IMR-90 (cell line): ENCODE measurements at regions not wholly inside any gene's neighbourhood (a gene's known extent, or its start where the extent isn't known, plus 50 kb on each side); places are given as distances from the start of the nearest gene placed in this dataset.
A peak's percentile ranks its signal among the peaks of the same experiment; 100 is the strongest.

Experiments
- ATAC-seq: fragments of 200-7000 bp; cut with Tn5 transposase; 2 replicates; pipeline ENCODE4 v1.9.1; 2020; ENCODE audit warnings: low read depth, mild to moderate bottlenecking, moderate library complexity
- BruUV-seq: library from RNA; stranded (reverse); fragments of 400-500 nt; replicated peaks from 2 replicates; lab custom pipeline; 2021; lab: Mats Ljungman, UMichigan
- CTCF ChIA-PET: fragments of 300-600 bp; formaldehyde crosslinking; extraction: SDS; loops from one replicate; lab custom pipeline; 2021; ENCODE audit warnings: antibody characterized with exemption; lab: Yijun Ruan, JAX
- POLR2A ChIA-PET: fragments of 300-600 bp; sonication (Branson Sonifier 250); formaldehyde crosslinking; loops from one replicate; lab custom pipeline; 2022; ENCODE audit warnings: antibody characterized with exemption; ENCODE audit not compliant: unreplicated experiment; lab: Charles Lee
- DNase-seq: peaks from one replicate; pipeline ENCODE4 v3.0.0; 2013
- H2AFZ ChIP-seq: replicated peaks from 2 replicates; pipeline ENCODE3; 2013; ENCODE audit warnings: low read length, mild to moderate bottlenecking; ENCODE audit not compliant: poor library complexity
- H2AK5ac ChIP-seq: 2 replicates; pipeline ENCODE4 v1.6.1; 2013; ENCODE audit warnings: low read depth, low read length, inconsistent platforms
- H2AK9ac ChIP-seq: replicated peaks from 2 replicates; pipeline ENCODE3; 2013; ENCODE audit warnings: mild to moderate bottlenecking, low read depth, low read length, moderate library complexity; ENCODE audit not compliant: poor library complexity
- H2BK120ac ChIP-seq: 2 replicates; pipeline ENCODE4 v1.6.1; 2013; ENCODE audit warnings: low read depth, low read length, inconsistent platforms
- H2BK15ac ChIP-seq: 3 replicates; pipeline ENCODE4 v1.6.1; 2013; ENCODE audit warnings: low read depth, low read length, inconsistent platforms
- H2BK20ac ChIP-seq: 2 replicates; pipeline ENCODE4 v1.6.1; 2013; ENCODE audit warnings: low read depth, mild to moderate bottlenecking, inconsistent platforms, low read length, moderate library complexity
- H2BK5ac ChIP-seq: 2 replicates; pipeline ENCODE4 v1.6.1; 2013; ENCODE audit warnings: mild to moderate bottlenecking, low read depth, low read length, inconsistent platforms; ENCODE audit not compliant: poor library complexity, severe bottlenecking
- H3K14ac ChIP-seq: replicated peaks from 2 replicates; pipeline ENCODE4 v1.6.1; 2013; ENCODE audit warnings: low read depth, low read length, inconsistent platforms
- H3K18ac ChIP-seq: 2 replicates; pipeline ENCODE4 v1.6.1; 2013; ENCODE audit warnings: low read depth, low read length, control low read depth
- H3K23ac ChIP-seq: 2 replicates; pipeline ENCODE4 v1.6.1; 2013; ENCODE audit warnings: low read depth, low read length, inconsistent platforms
- H3K27ac ChIP-seq: 2 replicates; pipeline ENCODE4 v1.5.1; 2013; ENCODE audit warnings: mild to moderate bottlenecking, control low read depth, low read length; ENCODE audit not compliant: insufficient read depth
- H3K27me3 ChIP-seq: 2 replicates; pipeline ENCODE4 v1.6.1; 2013; ENCODE audit warnings: low read length; ENCODE audit not compliant: control insufficient read depth, insufficient read depth
- H3K36me3 ChIP-seq: 2 replicates; pipeline ENCODE4 v1.6.1; 2013; ENCODE audit warnings: low read length, mixed read lengths; ENCODE audit not compliant: control insufficient read depth, insufficient read depth
- H3K4ac ChIP-seq: 2 replicates; pipeline ENCODE4 v1.6.1; 2013; ENCODE audit warnings: low read depth, low read length, inconsistent platforms
- H3K4me1 ChIP-seq: 2 replicates; pipeline ENCODE4 v1.6.1; 2013; ENCODE audit warnings: low read length, mixed read lengths; ENCODE audit not compliant: control insufficient read depth, insufficient read depth
- H3K4me2 ChIP-seq: 2 replicates; pipeline ENCODE4 v1.6.1; 2013; ENCODE audit warnings: low read depth, mild to moderate bottlenecking, control low read depth, low read length, moderate library complexity
- H3K4me3 ChIP-seq: 2 replicates; pipeline ENCODE4 v1.5.1; 2013; ENCODE audit warnings: low read depth, mild to moderate bottlenecking, control low read depth, low read length, moderate library complexity; ENCODE audit not compliant: insufficient read depth
- H3K56ac ChIP-seq: 2 replicates; pipeline ENCODE4 v1.6.1; 2013; ENCODE audit warnings: low read length, inconsistent platforms; ENCODE audit not compliant: insufficient read depth; ENCODE audit errors: extremely low read depth
- H3K79me1 ChIP-seq, 2 experiments: 2 replicates each; pipeline ENCODE4 v1.6.1; 2013; ENCODE audit warnings: low read length in 2 of 2, inconsistent platforms in 1 of 2, low read depth in 1 of 2
- H3K9ac ChIP-seq: 2 replicates; pipeline ENCODE4 v1.6.1; 2013; ENCODE audit warnings: low read depth, low read length, control low read depth
- H3K9me1 ChIP-seq: 2 replicates; pipeline ENCODE4 v1.6.1; 2013; ENCODE audit warnings: low read length, inconsistent platforms; ENCODE audit not compliant: insufficient read depth
- H3K9me3 ChIP-seq: 2 replicates; pipeline ENCODE4 v1.6.1; 2013; ENCODE audit warnings: low read length; ENCODE audit not compliant: control insufficient read depth, insufficient read depth
- H4K20me1 ChIP-seq: 2 replicates; pipeline ENCODE4 v1.6.1; 2013; ENCODE audit warnings: low read length, inconsistent platforms; ENCODE audit not compliant: insufficient read depth
- H4K5ac ChIP-seq: 2 replicates; pipeline ENCODE4 v1.6.1; 2013; ENCODE audit warnings: mild to moderate bottlenecking, low read depth, low read length, control low read depth
- H4K8ac ChIP-seq, 2 experiments: 2 replicates each; pipeline ENCODE4 v1.6.1; 2013; ENCODE audit warnings: low read depth in 2 of 2, low read length in 2 of 2, control low read depth in 1 of 2, inconsistent platforms in 1 of 2
- H4K91ac ChIP-seq: 2 replicates; pipeline ENCODE4 v1.6.1; 2013; ENCODE audit warnings: low read depth, low read length, inconsistent platforms; ENCODE audit not compliant: insufficient read depth
- CEBPB ChIP-seq: IDR thresholded peaks from 2 replicates; pipeline ENCODE4 v1.6.1; 2012; ENCODE audit warnings: low read depth, low read length, improper control_type of control experiment
- CHD1 ChIP-seq: IDR thresholded peaks from 2 replicates; pipeline ENCODE4 v1.6.1; 2012; ENCODE audit warnings: low read depth, low read length, improper control_type of control experiment
- ELK1 ChIP-seq: fragments of 150-350 bp; IDR thresholded peaks from 2 replicates; pipeline ENCODE4 v1.6.1; 2016; ENCODE audit warnings: low read depth, mild to moderate bottlenecking, low read length, moderate library complexity, borderline replicate concordance
- FOS ChIP-seq: fragments of 150-350 bp; IDR thresholded peaks from 2 replicates; pipeline ENCODE4 v1.6.1; 2016; ENCODE audit warnings: low read depth, low read length
- MAFK ChIP-seq: IDR thresholded peaks from 2 replicates; pipeline ENCODE4 v1.6.1; 2012; ENCODE audit warnings: low read depth, low read length, improper control_type of control experiment
- MXI1 ChIP-seq: IDR thresholded peaks from 2 replicates; pipeline ENCODE4 v1.6.1; 2012; ENCODE audit warnings: low read depth, mild to moderate bottlenecking, low read length, moderate library complexity, borderline replicate concordance
- NFE2L2 ChIP-seq: fragments of 150-350 bp; IDR thresholded peaks from 2 replicates; pipeline ENCODE4 v1.6.1; 2016; ENCODE audit warnings: low read depth, mild to moderate bottlenecking, low read length
- RCOR1 ChIP-seq: IDR thresholded peaks from 2 replicates; pipeline ENCODE4 v1.6.1; 2012; ENCODE audit warnings: mild to moderate bottlenecking, low read length, improper control_type of control experiment; ENCODE audit not compliant: insufficient replicate concordance
- RFX5 ChIP-seq: IDR thresholded peaks from 2 replicates; pipeline ENCODE4 v1.8.0; 2012; ENCODE audit warnings: low read depth, mild to moderate bottlenecking, low read length, moderate library complexity
- SMC3 ChIP-seq: fragments of 150-350 bp; IDR thresholded peaks from 2 replicates; pipeline ENCODE4 v1.6.1; 2016; ENCODE audit warnings: low read depth, mild to moderate bottlenecking, antibody characterized with exemption, low read length, moderate library complexity
- USF2 ChIP-seq: fragments of 150-350 bp; IDR thresholded peaks from 2 replicates; pipeline ENCODE4 v1.6.1; 2017; ENCODE audit warnings: mild to moderate bottlenecking, antibody characterized with exemption, low read length, low read depth
- WGBS, 2 experiments: methylation state at CpG; one replicate each; pipeline versions ENCODE4 v1.1.5 to v1.1.7; 2013; ENCODE audit warnings: missing lambda C conversion rate in 2 of 2; ENCODE audit not compliant: insufficient read length in 1 of 2; ENCODE audit errors: extremely low coverage in 2 of 2; 5-methylcytosine and 5-hydroxymethylcytosine counted together
- dilution Hi-C: fragments of 300-500 bp; cut with HindIII; formaldehyde crosslinking; loops from one replicate; pipeline ENCODE4 v1.14.3; 2018; ENCODE audit warnings: low sequenced_read_pairs; ENCODE audit not compliant: unreplicated experiment
- in situ Hi-C: fragments of 300-500 bp; cut with MboI; formaldehyde crosslinking; loops from 3 replicates; pipeline ENCODE4 v1.14.3; 2019; ENCODE audit warnings: low sequenced_read_pairs, inconsistent platforms, mixed read lengths
- intact Hi-C: fragments of 100-400 bp; cut with micrococcal nuclease; formaldehyde crosslinking; loops from 2 replicates; pipeline ENCODE4 v1.10.0; 2022
- TF ChIP-seq, protein P1 (sequence below): conservative IDR thresholded peaks from 2 replicates; pipeline ENCODE4 v1.5.1; 2012; ENCODE audit warnings: mild to moderate bottlenecking, low read depth, low read length, improper control_type of control experiment

- in situ Hi-C loops, result no loop called here
- peak; percentile 85 for ATAC-seq
Observed at GRCh38 chr2:70029814-70030409, 57.4 kb upstream of the PCBP1 start.

More at GRCh38 chr2:70029814-70030409, 57.4 kb upstream of the PCBP1 start:
- peak overlapping the region; percentile 33 to 79; a peak in 3 of 4 replicates for H4K8ac ChIP-seq
- peak overlapping the region; percentile 68 for H3K4ac ChIP-seq
- peak overlapping the region; percentile 77 for H3K14ac ChIP-seq
- H4K5ac ChIP-seq, result peak overlapping the region; percentile 63
- BruUV-seq, result no TSS peak
- H3K27me3 ChIP-seq, result no peaks in the 10 kb centered on the region
- TF ChIP-seq MXI1, result no peak
- TF ChIP-seq CEBPB, result no peak
- no peak for TF ChIP-seq SMC3
- TF ChIP-seq NFE2L2, result no peak
- TF ChIP-seq FOS, result no peak
- no peak for TF ChIP-seq ELK1
- peak; percentile 89 for TF ChIP-seq USF2
- no peak for TF ChIP-seq RFX5
- no peak for TF ChIP-seq CHD1
- TF ChIP-seq, protein P1, sequence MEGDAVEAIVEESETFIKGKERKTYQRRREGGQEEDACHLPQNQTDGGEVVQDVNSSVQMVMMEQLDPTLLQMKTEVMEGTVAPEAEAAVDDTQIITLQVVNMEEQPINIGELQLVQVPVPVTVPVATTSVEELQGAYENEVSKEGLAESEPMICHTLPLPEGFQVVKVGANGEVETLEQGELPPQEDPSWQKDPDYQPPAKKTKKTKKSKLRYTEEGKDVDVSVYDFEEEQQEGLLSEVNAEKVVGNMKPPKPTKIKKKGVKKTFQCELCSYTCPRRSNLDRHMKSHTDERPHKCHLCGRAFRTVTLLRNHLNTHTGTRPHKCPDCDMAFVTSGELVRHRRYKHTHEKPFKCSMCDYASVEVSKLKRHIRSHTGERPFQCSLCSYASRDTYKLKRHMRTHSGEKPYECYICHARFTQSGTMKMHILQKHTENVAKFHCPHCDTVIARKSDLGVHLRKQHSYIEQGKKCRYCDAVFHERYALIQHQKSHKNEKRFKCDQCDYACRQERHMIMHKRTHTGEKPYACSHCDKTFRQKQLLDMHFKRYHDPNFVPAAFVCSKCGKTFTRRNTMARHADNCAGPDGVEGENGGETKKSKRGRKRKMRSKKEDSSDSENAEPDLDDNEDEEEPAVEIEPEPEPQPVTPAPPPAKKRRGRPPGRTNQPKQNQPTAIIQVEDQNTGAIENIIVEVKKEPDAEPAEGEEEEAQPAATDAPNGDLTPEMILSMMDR, result no peak
- peak; percentile 37; the same call in 1 of the 2 replicates for TF ChIP-seq MAFK
- TF ChIP-seq RCOR1, result no peak
- H3K27ac ChIP-seq, result peak overlapping the region; percentile 69; the same call in 1 of the 2 replicates
- POLR2A ChIA-PET, result no interaction called here
- peak overlapping the region; percentile 57 for H2BK20ac ChIP-seq
- H3K36me3 ChIP-seq, result no peaks in the 10 kb centered on the region
- H2AFZ ChIP-seq, result peak overlapping the region; percentile 60
- dilution Hi-C loops, result no loop called here
- H3K9ac ChIP-seq, result no peak overlapping the region
- 0 out of 2 replicates have a peak overlapping the region, but pooled peaks have one; percentile 11 for H3K4me2 ChIP-seq
- H3K79me1 ChIP-seq, result no peaks in the 10 kb centered on the region
- H2BK120ac ChIP-seq, result peak overlapping the region; percentile 42
- no peaks in the 10 kb centered on the region for H3K9me3 ChIP-seq
- H3K56ac ChIP-seq, result no peak overlapping the region
- peak overlapping the region; percentile 39; the same call in 1 of the 3 replicates for H2BK15ac ChIP-seq
- peak overlapping the region; percentile 51 for H3K18ac ChIP-seq
- H4K20me1 ChIP-seq, result no peaks in the 10 kb centered on the region
- H3K4me1 ChIP-seq, result peaks cover 16% of the 10 kb centered on the region
- peak; percentile 79 for DNase-seq
- H3K23ac ChIP-seq, result peak overlapping the region; percentile 22; the same call in 1 of the 2 replicates
- intact Hi-C loops, result no loop called here
- CTCF ChIA-PET, result no interaction called here
- WGBS, 2 experiments, result no CpG with 5 or more reads among the region's 3 CpGs
- peaks cover 18% of the 10 kb centered on the region for H3K9me1 ChIP-seq
- H3K4me3 ChIP-seq, result no peak overlapping the region
- peak overlapping the region; percentile 7 for H2BK5ac ChIP-seq
- no peak overlapping the region for H2AK9ac ChIP-seq
- H2AK5ac ChIP-seq, result peak overlapping the region; percentile 29; the same call in 1 of the 2 replicates
- H4K91ac ChIP-seq, result peak overlapping the region; percentile 6; the same call in 1 of the 2 replicates
